ENCODE measurements at regions not wholly inside any gene's neighbourhood (a gene's known extent, or its start where the extent isn't known, plus 50 kb on each side); places are given as distances from the start of the nearest gene placed in this dataset.

GRCh38 chr1:244964112-244964971 lies 100.0 kb upstream of the HNRNPU start:
- TF ChIP-seq, protein P1, sequence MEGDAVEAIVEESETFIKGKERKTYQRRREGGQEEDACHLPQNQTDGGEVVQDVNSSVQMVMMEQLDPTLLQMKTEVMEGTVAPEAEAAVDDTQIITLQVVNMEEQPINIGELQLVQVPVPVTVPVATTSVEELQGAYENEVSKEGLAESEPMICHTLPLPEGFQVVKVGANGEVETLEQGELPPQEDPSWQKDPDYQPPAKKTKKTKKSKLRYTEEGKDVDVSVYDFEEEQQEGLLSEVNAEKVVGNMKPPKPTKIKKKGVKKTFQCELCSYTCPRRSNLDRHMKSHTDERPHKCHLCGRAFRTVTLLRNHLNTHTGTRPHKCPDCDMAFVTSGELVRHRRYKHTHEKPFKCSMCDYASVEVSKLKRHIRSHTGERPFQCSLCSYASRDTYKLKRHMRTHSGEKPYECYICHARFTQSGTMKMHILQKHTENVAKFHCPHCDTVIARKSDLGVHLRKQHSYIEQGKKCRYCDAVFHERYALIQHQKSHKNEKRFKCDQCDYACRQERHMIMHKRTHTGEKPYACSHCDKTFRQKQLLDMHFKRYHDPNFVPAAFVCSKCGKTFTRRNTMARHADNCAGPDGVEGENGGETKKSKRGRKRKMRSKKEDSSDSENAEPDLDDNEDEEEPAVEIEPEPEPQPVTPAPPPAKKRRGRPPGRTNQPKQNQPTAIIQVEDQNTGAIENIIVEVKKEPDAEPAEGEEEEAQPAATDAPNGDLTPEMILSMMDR (IDR thresholded peaks at IDR 0.05): no peak
- TF ChIP-seq POLR2A (IDR thresholded peaks at IDR 0.05): no peak

All from tibial nerve (tissue), 3 donors.